ENCODE measurements at regions not wholly inside any gene's neighbourhood (a gene's known extent, or its start where the extent isn't known, plus 50 kb on each side); places are given as distances from the start of the nearest gene placed in this dataset.

- Mint-ChIP-seq H3K4me1 (no peaks in the 10 kb centered on the region), H3K4me3 (no peak overlapping the region), H3K9me3 (no peaks in the 10 kb centered on the region), H3K27me3 (no peaks in the 10 kb centered on the region), H3K36me3 (ENCODE audit: low read depth) (no peaks in the 10 kb centered on the region), H3K27ac (no peak overlapping the region)
- DNase-seq: no peak
- intact Hi-C loops (cut with micrococcal nuclease): no loop called here
Observed at GRCh38 chr2:155310589-155310988, 612.1 kb downstream of the KCNJ3 start.

- intact Hi-C loops (cut with micrococcal nuclease): no loop called here
- Mint-ChIP-seq H3K4me1 (no peaks in the 10 kb centered on the region), H3K36me3 (ENCODE audit: low read depth) (no peaks in the 10 kb centered on the region), H3K27ac (no peak overlapping the region), H3K27me3 (no peaks in the 10 kb centered on the region), H3K9me3 (no peaks in the 10 kb centered on the region), H3K4me3 (no peak overlapping the region)
- DNase-seq: no peak
Observed at GRCh38 chr2:155309483-155309882, 611.0 kb downstream of the KCNJ3 start.

- no peaks in the 10 kb centered on the region for H3K36me3 Mint-ChIP-seq (ENCODE audit: low read depth)
- no peak overlapping the region for H3K27ac Mint-ChIP-seq
- intact Hi-C loops (cut with micrococcal nuclease): no loop called here
- no peaks in the 10 kb centered on the region for H3K9me3 Mint-ChIP-seq
- no peak overlapping the region for H3K4me3 Mint-ChIP-seq
- H3K4me1 Mint-ChIP-seq: no peaks in the 10 kb centered on the region
- no peak for DNase-seq
- no peaks in the 10 kb centered on the region for H3K27me3 Mint-ChIP-seq
Observed at GRCh38 chr2:155308367-155309009, 610.0 kb downstream of the KCNJ3 start.

GRCh38 chr2:155301221-155301620 is 602.7 kb downstream of the KCNJ3 start:
- Mint-ChIP-seq H3K4me3 (no peak overlapping the region), H3K4me1 (no peaks in the 10 kb centered on the region), H3K27me3 (no peaks in the 10 kb centered on the region), H3K36me3 (ENCODE audit: low read depth) (no peaks in the 10 kb centered on the region), H3K27ac (no peak overlapping the region), H3K9me3 (no peaks in the 10 kb centered on the region)
- DNase-seq: no peak
- intact Hi-C loops (cut with micrococcal nuclease): no loop called here

GRCh38 chr2:155298001-155298400 is 599.5 kb downstream of the KCNJ3 start:
- Mint-ChIP-seq H3K27ac (no peak overlapping the region), H3K36me3 (ENCODE audit: low read depth) (no peaks in the 10 kb centered on the region), H3K27me3 (no peaks in the 10 kb centered on the region), H3K9me3 (no peaks in the 10 kb centered on the region), H3K4me3 (no peak overlapping the region), H3K4me1 (no peaks in the 10 kb centered on the region)
- no peak for DNase-seq
- intact Hi-C loops (cut with micrococcal nuclease): no loop called here

- DNase-seq: no peak
- Mint-ChIP-seq H3K4me1 (no peaks in the 10 kb centered on the region), H3K27ac (no peak overlapping the region), H3K27me3 (no peaks in the 10 kb centered on the region), H3K36me3 (ENCODE audit: low read depth) (no peaks in the 10 kb centered on the region), H3K9me3 (peaks cover 3% of the 10 kb centered on the region), H3K4me3 (no peak overlapping the region)
- intact Hi-C loops (cut with micrococcal nuclease): no loop called here
Observed at GRCh38 chr2:155294358-155294757, 595.9 kb downstream of the KCNJ3 start.

- no peak for DNase-seq
- intact Hi-C loops (cut with micrococcal nuclease): no loop called here
Observed at GRCh38 chr2:155281907-155282306, 583.4 kb downstream of the KCNJ3 start.

GRCh38 chr2:155273323-155273722 is 574.8 kb downstream of the KCNJ3 start:
- intact Hi-C loops (cut with micrococcal nuclease): no loop called here
- H3K27ac Mint-ChIP-seq: no peak overlapping the region
- H3K9me3 Mint-ChIP-seq: no peaks in the 10 kb centered on the region
- no peaks in the 10 kb centered on the region for H3K36me3 Mint-ChIP-seq (ENCODE audit: low read depth)
- H3K27me3 Mint-ChIP-seq: no peaks in the 10 kb centered on the region
- H3K4me3 Mint-ChIP-seq: no peak overlapping the region
- no peak for DNase-seq
- no peaks in the 10 kb centered on the region for H3K4me1 Mint-ChIP-seq

More at GRCh38 chr2:155281907-155282306, 583.4 kb downstream of the KCNJ3 start:
- Mint-ChIP-seq H3K36me3 (ENCODE audit: low read depth) (no peaks in the 10 kb centered on the region), H3K4me3 (no peak overlapping the region), H3K9me3 (no peaks in the 10 kb centered on the region), H3K27me3 (no peaks in the 10 kb centered on the region), H3K4me1 (no peaks in the 10 kb centered on the region), H3K27ac (no peak overlapping the region)

- no peaks in the 10 kb centered on the region for H3K4me1 Mint-ChIP-seq
- H3K27ac Mint-ChIP-seq: no peak overlapping the region
- H3K4me3 Mint-ChIP-seq: no peak overlapping the region
- DNase-seq: no peak
- no peaks in the 10 kb centered on the region for H3K36me3 Mint-ChIP-seq (ENCODE audit: low read depth)
- H3K9me3 Mint-ChIP-seq: no peaks in the 10 kb centered on the region
- intact Hi-C loops (cut with micrococcal nuclease): no loop called here
- no peaks in the 10 kb centered on the region for H3K27me3 Mint-ChIP-seq
Observed at GRCh38 chr2:155266583-155266982, 568.1 kb downstream of the KCNJ3 start.

- Mint-ChIP-seq H3K27ac (no peak overlapping the region), H3K36me3 (ENCODE audit: low read depth) (no peaks in the 10 kb centered on the region), H3K9me3 (no peaks in the 10 kb centered on the region), H3K27me3 (no peaks in the 10 kb centered on the region), H3K4me1 (no peaks in the 10 kb centered on the region), H3K4me3 (no peak overlapping the region)
- intact Hi-C loops (cut with micrococcal nuclease): no loop called here
- DNase-seq: no peak
Observed at GRCh38 chr2:155266109-155266508, 567.6 kb downstream of the KCNJ3 start.

GRCh38 chr2:155256803-155257202 is 558.3 kb downstream of the KCNJ3 start:
- Mint-ChIP-seq H3K27ac (no peak overlapping the region), H3K4me3 (no peak overlapping the region), H3K9me3 (no peaks in the 10 kb centered on the region), H3K36me3 (ENCODE audit: low read depth) (no peaks in the 10 kb centered on the region), H3K27me3 (no peaks in the 10 kb centered on the region), H3K4me1 (no peaks in the 10 kb centered on the region)
- intact Hi-C loops (cut with micrococcal nuclease): no loop called here
- DNase-seq: no peak

GRCh38 chr2:155250800-155251199 is 552.3 kb downstream of the KCNJ3 start:
- Mint-ChIP-seq H3K9me3 (no peaks in the 10 kb centered on the region), H3K4me1 (no peaks in the 10 kb centered on the region), H3K27me3 (no peaks in the 10 kb centered on the region), H3K36me3 (ENCODE audit: low read depth) (no peaks in the 10 kb centered on the region), H3K4me3 (no peak overlapping the region), H3K27ac (no peak overlapping the region)
- no peak for DNase-seq
- intact Hi-C loops (cut with micrococcal nuclease): no loop called here

- H3K4me3 Mint-ChIP-seq: no peak overlapping the region
- intact Hi-C loops (cut with micrococcal nuclease): no loop called here
- H3K9me3 Mint-ChIP-seq: no peaks in the 10 kb centered on the region
- no peak for DNase-seq
- no peaks in the 10 kb centered on the region for H3K4me1 Mint-ChIP-seq
- no peaks in the 10 kb centered on the region for H3K36me3 Mint-ChIP-seq (ENCODE audit: low read depth)
- H3K27me3 Mint-ChIP-seq: no peaks in the 10 kb centered on the region
- H3K27ac Mint-ChIP-seq: no peak overlapping the region
Observed at GRCh38 chr2:155240176-155240575, 541.7 kb downstream of the KCNJ3 start.

GRCh38 chr2:155235710-155236109 is 537.2 kb downstream of the KCNJ3 start:
- no peak for DNase-seq
- no peak overlapping the region for H3K4me3 Mint-ChIP-seq
- H3K27ac Mint-ChIP-seq: no peak overlapping the region

GRCh38 chr2:155223781-155224406 is 525.4 kb downstream of the KCNJ3 start:
- intact Hi-C loops (cut with micrococcal nuclease): no loop called here
- H3K4me1 Mint-ChIP-seq: no peaks in the 10 kb centered on the region
- DNase-seq: no peak
- no peak overlapping the region for H3K27ac Mint-ChIP-seq
- no peaks in the 10 kb centered on the region for H3K27me3 Mint-ChIP-seq
- no peaks in the 10 kb centered on the region for H3K36me3 Mint-ChIP-seq (ENCODE audit: low read depth)
- H3K9me3 Mint-ChIP-seq: no peaks in the 10 kb centered on the region
- no peak overlapping the region for H3K4me3 Mint-ChIP-seq

More at GRCh38 chr2:155235710-155236109, 537.2 kb downstream of the KCNJ3 start:
- H3K36me3 Mint-ChIP-seq (ENCODE audit: low read depth): no peaks in the 10 kb centered on the region
- H3K27me3 Mint-ChIP-seq: no peaks in the 10 kb centered on the region
- H3K9me3 Mint-ChIP-seq: no peaks in the 10 kb centered on the region
- intact Hi-C loops (cut with micrococcal nuclease): no loop called here
- no peaks in the 10 kb centered on the region for H3K4me1 Mint-ChIP-seq

All from activated CD4-positive, alpha-beta T cell treated with anti-CD3 and anti-CD28 coated beads, Interleukin-2, amount 10 ng/mL, durations not matched to agents 24 days and 14 days (primary cell).